ENCODE measurements at regions not wholly inside any gene's neighbourhood (a gene's known extent, or its start where the extent isn't known, plus 50 kb on each side); places are given as distances from the start of the nearest gene placed in this dataset.

DNA sequence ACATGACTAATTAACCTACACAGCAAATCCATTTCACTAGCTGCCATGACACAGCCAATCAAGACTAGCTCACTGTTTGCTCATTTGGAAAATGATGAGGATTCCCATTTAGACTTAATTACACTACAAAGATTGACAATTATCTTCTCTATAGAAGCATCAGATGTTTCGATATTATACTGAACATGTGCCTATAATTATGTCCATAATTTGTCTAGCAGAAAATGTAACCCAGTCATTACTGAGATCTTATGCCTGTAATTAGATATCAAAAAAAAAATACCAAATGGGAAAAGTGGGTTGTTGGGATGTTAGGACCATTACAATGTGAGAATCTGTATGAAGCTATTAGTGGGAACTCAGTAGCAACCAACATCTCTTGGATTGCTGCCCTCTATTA is 344.2 kb upstream of the MCTP2 start:
- Mint-ChIP-seq H3K4me1 (peaks cover 0 to 2% (median 0%) of the 10 kb centered on the region in 4 donors), H3K9me3 (no peaks in the 10 kb centered on the region), H3K27me3 (peaks cover 0 to 12% (median 3%) of the 10 kb centered on the region in 5 donors), H3K27ac (no peak overlapping the region), H3K4me3 (no peak overlapping the region), H3K36me3 (no peaks in the 10 kb centered on the region)
- ATAC-seq (no peak), DNase-seq (no peak)
- POLR2A ChIA-PET: no interaction called here

DNA sequence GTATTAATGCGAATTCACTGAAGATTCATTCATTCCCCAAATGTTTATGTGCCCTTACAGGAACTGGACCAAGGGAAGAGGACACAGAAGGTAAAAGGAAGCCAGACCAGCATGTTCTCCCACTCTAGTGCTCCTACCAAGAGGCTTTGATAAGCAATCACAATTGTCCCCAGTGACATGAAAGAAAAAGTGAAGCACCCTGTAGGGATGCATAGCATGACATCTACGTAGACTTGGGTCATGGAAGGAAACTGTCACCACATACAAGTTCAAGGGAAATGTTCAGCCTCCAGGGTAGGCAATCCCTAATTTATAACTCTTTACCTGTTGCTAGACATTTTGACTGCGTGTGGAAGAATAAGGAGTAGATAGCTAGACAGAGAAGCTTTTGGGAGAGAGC is 348.6 kb upstream of the MCTP2 start:
- Mint-ChIP-seq H3K4me3 (no peak overlapping the region), H3K9me3 (peaks cover 0 to 3% (median 0%) of the 10 kb centered on the region in 9 donors), H3K27ac (no peak overlapping the region), H3K36me3 (no peaks in the 10 kb centered on the region), H3K4me1 (peaks cover 0 to 2% (median 0%) of the 10 kb centered on the region in 4 donors), H3K27me3 (peaks cover 0 to 22% (median 8%) of the 10 kb centered on the region in 5 donors)
- POLR2A ChIA-PET: no interaction called here
- DNase-seq (no peak), ATAC-seq (no peak)

DNA sequence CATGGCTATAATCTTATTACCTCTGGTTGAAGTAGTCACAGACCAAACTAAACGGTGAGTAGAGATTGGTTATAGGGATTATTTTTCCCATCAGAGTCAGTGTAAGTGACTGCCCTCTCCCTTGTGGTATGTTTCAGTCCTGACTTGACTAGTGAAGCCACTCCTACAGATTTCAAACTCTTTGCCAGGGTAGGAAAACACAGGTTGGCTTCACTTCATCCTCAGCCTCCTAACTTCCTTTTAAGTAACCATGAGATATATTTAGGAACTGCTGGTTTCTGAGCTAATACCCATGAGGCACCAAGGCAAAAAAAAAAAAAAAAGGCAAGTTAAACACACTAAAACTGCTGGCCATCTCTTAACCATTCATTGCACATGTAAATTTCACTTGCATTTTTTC is 349.2 kb upstream of the MCTP2 start:
- Mint-ChIP-seq H3K27me3 (peaks cover 0 to 19% (median 6%) of the 10 kb centered on the region in 5 donors), H3K9me3 (peaks cover 0 to 3% (median 0%) of the 10 kb centered on the region in 9 donors), H3K27ac (no peak overlapping the region), H3K36me3 (no peaks in the 10 kb centered on the region), H3K4me1 (peaks cover 0 to 2% (median 0%) of the 10 kb centered on the region in 4 donors), H3K4me3 (no peak overlapping the region)
- POLR2A ChIA-PET: no interaction called here
- ATAC-seq (no peak), DNase-seq (no peak)

DNA sequence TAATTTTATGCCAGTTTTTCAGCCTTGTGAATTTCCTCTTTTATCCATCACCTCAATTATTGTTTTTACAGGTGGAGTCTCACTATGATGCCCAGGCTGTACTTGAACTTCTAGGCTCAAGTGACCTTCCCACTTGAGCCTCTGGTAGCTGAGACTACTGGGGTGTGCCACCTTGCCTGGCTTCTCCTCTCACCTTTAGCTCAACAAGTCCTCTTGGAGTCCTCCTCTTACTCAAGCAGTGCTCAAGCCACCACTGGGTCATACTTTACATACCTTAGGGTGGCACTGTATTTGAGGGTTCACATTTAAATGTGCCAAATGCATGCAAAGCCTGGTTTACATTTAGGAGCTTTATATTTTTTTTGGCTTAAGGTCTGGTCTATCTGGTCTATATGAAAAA is 350.1 kb upstream of the MCTP2 start:
- H3K36me3 Mint-ChIP-seq: no peaks in the 10 kb centered on the region
- H3K4me1 Mint-ChIP-seq: peaks cover 0 to 2% (median 0%) of the 10 kb centered on the region in 4 donors
- H3K9me3 Mint-ChIP-seq: peaks cover 0 to 3% (median 0%) of the 10 kb centered on the region in 9 donors
- H3K27ac Mint-ChIP-seq: no peak overlapping the region
- ATAC-seq: no peak
- H3K4me3 Mint-ChIP-seq: no peak overlapping the region
- POLR2A ChIA-PET: no interaction called here
- H3K27me3 Mint-ChIP-seq: peaks cover 0 to 19% (median 6%) of the 10 kb centered on the region in 5 donors
- DNase-seq: no peak

DNA sequence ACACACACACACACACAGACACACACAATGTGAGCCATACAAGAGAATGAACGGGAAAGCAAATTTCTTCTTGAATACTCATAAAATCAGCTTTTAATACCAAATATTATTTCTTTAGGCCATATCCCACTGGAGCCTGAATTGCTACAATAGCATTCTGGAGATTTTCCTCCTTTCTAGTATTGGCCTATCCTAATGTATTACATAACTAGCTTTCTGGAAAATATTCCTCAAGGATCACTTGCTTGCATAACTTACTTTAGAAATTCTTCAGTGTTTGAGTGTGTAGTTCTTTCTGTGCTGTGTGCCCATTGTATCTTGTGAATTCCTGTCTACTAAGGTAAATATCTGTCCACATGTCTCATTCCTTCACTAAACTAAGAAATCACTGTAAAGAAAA is 351.0 kb upstream of the MCTP2 start:
- peaks cover 0 to 15% (median 6%) of the 10 kb centered on the region in 5 donors for H3K27me3 Mint-ChIP-seq
- POLR2A ChIA-PET: no interaction called here
- peaks cover 0 to 3% (median 0%) of the 10 kb centered on the region in 9 donors for H3K9me3 Mint-ChIP-seq
- peaks cover 0 to 2% (median 0%) of the 10 kb centered on the region in 4 donors for H3K4me1 Mint-ChIP-seq
- no peak overlapping the region for H3K27ac Mint-ChIP-seq
- H3K4me3 Mint-ChIP-seq: no peak overlapping the region
- H3K36me3 Mint-ChIP-seq: no peaks in the 10 kb centered on the region
- ATAC-seq (no peak), DNase-seq (no peak)

DNA sequence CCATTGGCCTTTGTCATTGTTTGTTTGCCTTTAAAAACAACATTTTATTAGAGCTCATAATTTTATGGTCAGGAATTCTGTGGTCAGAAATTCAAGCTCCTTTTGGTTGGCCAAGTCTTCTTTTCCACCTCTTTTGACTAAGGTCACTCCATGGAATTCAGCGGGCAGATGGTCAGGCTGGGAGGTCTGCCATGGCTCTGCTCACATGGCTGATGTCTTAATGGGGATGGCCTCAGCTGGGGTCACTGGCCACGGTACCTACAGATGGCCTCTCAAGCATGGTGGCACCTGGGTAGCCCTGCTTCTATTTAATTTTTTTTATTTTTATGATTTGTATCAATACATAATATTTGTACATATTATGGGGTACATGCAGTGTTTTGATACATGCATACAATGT is 360.8 kb upstream of the MCTP2 start:
- H3K4me3 Mint-ChIP-seq: no peak overlapping the region
- POLR2A ChIA-PET: no interaction called here
- H3K36me3 Mint-ChIP-seq: no peaks in the 10 kb centered on the region
- no peak overlapping the region for H3K27ac Mint-ChIP-seq
- no peak for DNase-seq
- H3K27me3 Mint-ChIP-seq: peaks cover 0 to 4% (median 0%) of the 10 kb centered on the region in 5 donors
- H3K9me3 Mint-ChIP-seq: no peaks in the 10 kb centered on the region
- no peaks in the 10 kb centered on the region for H3K4me1 Mint-ChIP-seq
- ATAC-seq: no peak

DNA sequence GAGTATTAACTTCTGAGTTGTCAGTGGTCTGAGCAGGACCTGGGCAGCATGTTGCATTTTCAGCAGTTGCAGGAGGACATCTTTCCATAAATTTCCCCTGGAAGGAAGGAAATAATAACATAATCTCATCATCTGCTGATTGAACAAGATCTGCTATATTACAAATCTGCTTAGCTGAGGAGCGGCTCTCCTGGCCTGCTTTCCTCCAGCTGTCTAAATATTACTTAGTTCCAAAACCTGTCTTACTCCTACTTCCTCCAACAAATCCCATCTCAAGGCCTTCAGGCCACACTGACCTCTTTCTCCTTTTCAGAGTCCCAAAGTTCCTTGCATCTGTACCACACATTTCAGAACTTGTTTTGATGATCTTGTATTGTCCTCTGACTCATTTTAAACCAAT is 364.4 kb upstream of the MCTP2 start:
- Mint-ChIP-seq H3K4me3 (no peak overlapping the region), H3K36me3 (no peaks in the 10 kb centered on the region), H3K4me1 (peaks cover 0 to 8% (median 4%) of the 10 kb centered on the region in 4 donors), H3K27me3 (peaks cover 5 to 19% (median 13%) of the 10 kb centered on the region in 5 donors), H3K9me3 (no peaks in the 10 kb centered on the region), H3K27ac (no peak overlapping the region)
- POLR2A ChIA-PET: no interaction called here
- ATAC-seq (no peak), DNase-seq (no peak)

DNA sequence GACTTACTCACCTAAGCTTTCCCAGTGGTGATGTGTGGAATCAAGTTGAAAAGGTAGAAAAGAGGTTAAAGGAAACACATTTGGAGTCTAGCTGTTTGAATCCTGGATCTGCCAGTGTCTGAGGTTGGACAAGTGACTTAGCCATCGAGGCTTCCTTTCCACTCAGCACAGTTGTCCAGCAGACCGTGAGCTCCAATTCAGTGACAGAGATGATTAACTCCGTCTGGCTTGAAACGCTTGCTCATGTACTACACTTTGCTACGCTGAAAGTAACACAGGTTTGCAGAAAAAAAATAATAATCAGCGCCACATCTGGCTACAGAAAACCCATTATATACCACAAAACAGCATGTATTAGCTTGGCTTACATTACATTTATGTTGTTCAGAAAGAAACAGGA is 364.9 kb upstream of the MCTP2 start:
- no peak for DNase-seq
- Mint-ChIP-seq H3K4me3 (no peak overlapping the region), H3K4me1 (peaks cover 0 to 13% (median 5%) of the 10 kb centered on the region in 4 donors), H3K9me3 (no peaks in the 10 kb centered on the region), H3K36me3 (no peaks in the 10 kb centered on the region), H3K27ac (no peak overlapping the region), H3K27me3 (peaks cover 5 to 19% (median 17%) of the 10 kb centered on the region in 5 donors)
- no peak for ATAC-seq
- POLR2A ChIA-PET: no interaction called here

DNA sequence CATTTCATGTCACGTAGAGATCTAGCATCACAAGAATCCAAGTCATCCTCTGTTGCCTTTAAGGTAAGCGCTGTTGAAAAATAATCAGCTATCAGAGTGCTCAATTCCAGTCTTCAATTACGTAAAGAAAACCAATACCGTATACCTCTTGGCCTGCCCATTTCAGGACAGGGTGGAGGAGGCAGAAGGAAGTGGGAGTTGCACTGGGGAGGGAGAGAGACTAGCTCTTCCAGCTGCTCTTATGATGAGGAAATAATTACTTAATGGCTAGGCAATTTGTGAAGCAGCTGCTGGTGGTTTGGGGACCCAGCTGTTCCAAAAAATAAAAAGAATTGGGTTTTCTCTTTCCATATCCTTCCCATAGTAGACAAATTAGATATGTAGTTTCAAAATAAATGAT is 365.8 kb upstream of the MCTP2 start:
- ATAC-seq (no peak), DNase-seq (no peak)
- Mint-ChIP-seq H3K9me3 (no peaks in the 10 kb centered on the region), H3K36me3 (no peaks in the 10 kb centered on the region), H3K27me3 (peaks cover 6 to 19% (median 18%) of the 10 kb centered on the region in 5 donors), H3K4me3 (no peak overlapping the region), H3K4me1 (peaks cover 0 to 16% (median 7%) of the 10 kb centered on the region in 4 donors), H3K27ac (no peak overlapping the region)
- POLR2A ChIA-PET: no interaction called here

DNA sequence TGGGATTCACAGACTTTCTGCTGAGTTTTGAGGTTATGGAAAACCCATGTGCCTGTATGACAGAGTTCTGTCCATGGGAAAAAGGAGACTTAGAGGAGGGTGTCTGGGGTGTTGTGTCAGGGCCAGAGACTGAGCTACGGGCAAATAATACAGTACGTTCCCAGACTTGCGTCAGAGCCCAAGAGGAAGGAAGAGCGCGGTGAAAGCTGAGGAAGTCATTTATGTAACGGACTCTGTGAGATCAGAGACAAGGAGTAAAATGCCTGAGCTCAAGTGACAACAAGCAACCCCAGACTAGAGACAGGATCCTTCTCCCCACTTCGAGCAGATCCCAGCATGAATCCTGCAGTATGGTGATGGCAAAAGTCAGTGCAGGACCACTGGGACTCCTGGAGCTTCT is 368.6 kb upstream of the MCTP2 start:
- POLR2A ChIA-PET: no interaction called here
- DNase-seq (no peak), ATAC-seq (no peak)
- peaks cover 0 to 16% (median 7%) of the 10 kb centered on the region in 4 donors for H3K4me1 Mint-ChIP-seq
- no peaks in the 10 kb centered on the region for H3K36me3 Mint-ChIP-seq
- no peak overlapping the region for H3K4me3 Mint-ChIP-seq
- peaks cover 8 to 19% (median 14%) of the 10 kb centered on the region in 5 donors for H3K27me3 Mint-ChIP-seq
- no peak overlapping the region for H3K27ac Mint-ChIP-seq
- no peaks in the 10 kb centered on the region for H3K9me3 Mint-ChIP-seq

DNA sequence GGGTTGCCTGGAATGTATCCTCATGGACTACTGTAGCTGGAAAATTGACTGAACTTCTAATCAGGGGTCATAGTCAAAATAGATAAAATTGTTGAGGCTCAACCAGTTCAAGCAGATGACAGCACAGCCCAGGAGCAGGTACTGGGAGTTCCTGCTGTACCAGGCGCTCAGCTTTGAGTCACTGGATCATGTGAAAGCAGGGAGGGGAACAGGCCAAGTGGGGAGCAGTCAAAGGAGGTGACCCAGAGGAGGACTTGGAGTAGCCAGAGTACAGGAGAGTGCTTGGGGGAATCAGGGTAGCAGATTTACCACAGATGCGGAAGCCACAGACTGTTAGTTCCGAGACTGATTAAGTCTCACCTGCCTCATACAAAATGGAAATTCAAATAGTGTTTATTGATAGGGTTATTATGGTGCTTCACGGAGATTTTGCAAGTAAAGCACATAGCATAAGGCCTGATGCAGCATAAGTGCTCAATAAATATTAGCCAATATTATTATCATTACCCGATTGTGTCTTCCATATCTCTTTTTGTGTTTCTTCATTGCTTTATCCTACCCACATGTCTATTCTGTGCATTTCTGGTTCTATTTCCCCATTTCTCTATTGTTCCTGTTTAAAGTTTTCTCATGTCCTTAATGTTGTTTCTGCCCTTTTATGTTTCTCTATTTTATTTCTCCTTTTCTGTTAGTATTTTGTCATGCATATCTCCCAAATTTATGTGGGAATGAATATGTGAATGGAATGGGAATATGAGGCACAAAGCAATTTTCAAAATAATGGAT is 369.2 kb upstream of the MCTP2 start:
- Mint-ChIP-seq H3K27ac (no peak overlapping the region), H3K36me3 (no peaks in the 10 kb centered on the region), H3K27me3 (peaks cover 8 to 19% (median 14%) of the 10 kb centered on the region in 5 donors), H3K9me3 (no peaks in the 10 kb centered on the region), H3K4me1 (peaks cover 0 to 16% (median 7%) of the 10 kb centered on the region in 4 donors), H3K4me3 (no peak overlapping the region)
- no peak for ATAC-seq
- DNase-seq: no peak
- POLR2A ChIA-PET: no interaction called here

DNA sequence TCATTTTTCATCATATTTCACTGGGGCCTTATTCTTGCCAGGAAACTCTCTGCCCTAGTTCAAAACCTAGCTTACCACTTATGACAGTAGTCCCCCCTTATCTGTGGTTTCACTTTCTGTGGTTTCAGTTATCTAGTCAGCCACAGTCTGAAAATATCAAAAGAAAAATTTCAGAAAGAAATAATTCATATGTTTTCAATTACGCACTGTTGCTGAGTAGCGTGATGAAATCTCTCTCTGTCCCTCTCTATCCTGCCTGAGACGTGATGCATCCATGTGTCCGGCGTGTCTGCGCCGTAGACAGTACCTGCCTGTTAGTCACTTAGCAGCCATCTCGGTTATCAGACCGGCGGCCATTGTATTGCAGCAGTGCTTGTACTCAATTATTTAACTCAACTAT is 369.9 kb upstream of the MCTP2 start:
- peaks cover 0 to 16% (median 7%) of the 10 kb centered on the region in 4 donors for H3K4me1 Mint-ChIP-seq
- ATAC-seq: no peak
- POLR2A ChIA-PET: no interaction called here
- no peaks in the 10 kb centered on the region for H3K9me3 Mint-ChIP-seq
- H3K36me3 Mint-ChIP-seq: no peaks in the 10 kb centered on the region
- H3K4me3 Mint-ChIP-seq: no peak overlapping the region
- no peak for DNase-seq
- peaks cover 8 to 19% (median 14%) of the 10 kb centered on the region in 5 donors for H3K27me3 Mint-ChIP-seq
- no peak overlapping the region for H3K27ac Mint-ChIP-seq

DNA sequence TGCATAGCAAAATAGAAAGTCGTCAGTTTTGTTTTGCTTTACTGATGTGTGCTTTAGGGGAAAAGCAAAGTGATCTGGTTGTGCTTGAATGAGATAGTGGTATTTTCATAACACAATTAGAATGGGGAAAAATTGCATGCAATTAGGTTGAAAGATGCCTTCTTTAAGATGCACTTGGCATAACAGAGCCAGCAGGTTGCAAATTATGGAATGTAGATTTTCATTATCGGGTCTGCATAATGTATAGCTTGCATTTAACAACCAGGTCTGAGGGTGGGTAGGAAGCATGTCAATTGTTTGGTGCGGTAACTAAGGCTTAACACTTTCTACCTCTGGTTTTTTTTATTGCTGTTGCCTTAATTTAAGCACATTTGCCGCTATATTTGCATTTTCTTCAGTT is 370.7 kb upstream of the MCTP2 start:
- ATAC-seq (no peak), DNase-seq (no peak)
- no peak overlapping the region for H3K27ac Mint-ChIP-seq
- H3K9me3 Mint-ChIP-seq: no peaks in the 10 kb centered on the region
- H3K4me3 Mint-ChIP-seq: no peak overlapping the region
- H3K27me3 Mint-ChIP-seq: peaks cover 8 to 21% (median 14%) of the 10 kb centered on the region in 5 donors
- peaks cover 0 to 16% (median 7%) of the 10 kb centered on the region in 4 donors for H3K4me1 Mint-ChIP-seq
- POLR2A ChIA-PET: no interaction called here
- H3K36me3 Mint-ChIP-seq: no peaks in the 10 kb centered on the region

DNA sequence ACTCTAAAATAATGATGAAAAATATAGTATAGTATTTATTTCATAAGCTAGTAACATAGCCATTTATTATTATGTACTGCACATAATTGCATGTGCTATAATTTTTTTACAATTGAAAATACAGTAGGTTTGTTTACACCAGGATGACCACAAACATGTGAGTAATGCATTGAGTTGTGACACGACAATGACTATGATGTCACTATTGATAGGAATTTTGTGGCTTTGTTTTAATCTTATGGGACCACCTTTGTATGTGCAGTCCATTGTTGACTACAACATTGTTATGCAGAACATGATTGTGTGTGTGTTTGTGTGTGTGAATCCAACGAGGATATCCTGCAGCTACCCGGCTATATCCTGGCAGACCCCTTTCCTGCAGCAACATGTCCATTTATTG is 372.2 kb upstream of the MCTP2 start:
- POLR2A ChIA-PET: no interaction called here
- H3K4me1 Mint-ChIP-seq: peaks cover 0 to 16% (median 7%) of the 10 kb centered on the region in 4 donors
- DNase-seq (no peak), ATAC-seq (no peak)
- peaks cover 7 to 24% (median 14%) of the 10 kb centered on the region in 5 donors for H3K27me3 Mint-ChIP-seq
- no peaks in the 10 kb centered on the region for H3K36me3 Mint-ChIP-seq
- H3K9me3 Mint-ChIP-seq: no peaks in the 10 kb centered on the region
- no peak overlapping the region for H3K4me3 Mint-ChIP-seq
- no peak overlapping the region for H3K27ac Mint-ChIP-seq

Measured in naive thymus-derived CD8-positive, alpha-beta T cell (primary cell).